Glutamatergic neuron (in vitro differentiated cells): ENCODE measurements at regions not wholly inside any gene's neighbourhood (a gene's known extent, or its start where the extent isn't known, plus 50 kb on each side); places are given as distances from the start of the nearest gene placed in this dataset.

ENCODE experiments used
- DNase-seq: peaks from one replicate; pipeline ENCODE4 v3.0.0; 2022
- H3K27ac Mint-ChIP-seq: one replicate; pipeline ENCODE4 v1.8.0; 2020; ENCODE audit warnings: mild to moderate bottlenecking, mixed read lengths, inconsistent platforms; ENCODE audit not compliant: unreplicated experiment
- H3K27me3 Mint-ChIP-seq: one replicate; pipeline ENCODE4 v1.8.0; 2020; ENCODE audit warnings: mild to moderate bottlenecking, moderate library complexity, mixed read lengths, inconsistent platforms; ENCODE audit not compliant: unreplicated experiment
- H3K36me3 Mint-ChIP-seq: one replicate; pipeline ENCODE4 v1.8.0; 2020; ENCODE audit warnings: mild to moderate bottlenecking, mixed read lengths, inconsistent platforms; ENCODE audit not compliant: unreplicated experiment
- H3K4me1 Mint-ChIP-seq: one replicate; pipeline ENCODE4 v1.8.0; 2020; ENCODE audit warnings: mild to moderate bottlenecking, low read depth, mixed read lengths, inconsistent platforms; ENCODE audit not compliant: unreplicated experiment
- H3K4me3 Mint-ChIP-seq: one replicate; pipeline ENCODE4 v1.8.0; 2020; ENCODE audit warnings: mild to moderate bottlenecking, mixed read lengths, inconsistent platforms; ENCODE audit not compliant: unreplicated experiment
- H3K9me3 Mint-ChIP-seq: one replicate; pipeline ENCODE4 v1.8.0; 2020; ENCODE audit warnings: mild to moderate bottlenecking, moderate library complexity, mixed read lengths, inconsistent platforms; ENCODE audit not compliant: unreplicated experiment
- CTCF ChIP-seq: fragments of 200-600 bp; sonication (generic); IDR thresholded peaks from one replicate; pipeline ENCODE4 v1.5.0; 2021; ENCODE audit not compliant: partially characterized antibody, unreplicated experiment

- no peak for TF ChIP-seq CTCF
- Mint-ChIP-seq H3K27me3 (no peaks in the 10 kb centered on the region), H3K9me3 (no peaks in the 10 kb centered on the region), H3K27ac (no peak overlapping the region), H3K36me3 (no peaks in the 10 kb centered on the region), H3K4me1 (no peaks in the 10 kb centered on the region), H3K4me3 (no peak overlapping the region)
- no peak for DNase-seq
Observed at GRCh38 chr4:63921561-63921960, 487.7 kb downstream of the TECRL start.

DNA sequence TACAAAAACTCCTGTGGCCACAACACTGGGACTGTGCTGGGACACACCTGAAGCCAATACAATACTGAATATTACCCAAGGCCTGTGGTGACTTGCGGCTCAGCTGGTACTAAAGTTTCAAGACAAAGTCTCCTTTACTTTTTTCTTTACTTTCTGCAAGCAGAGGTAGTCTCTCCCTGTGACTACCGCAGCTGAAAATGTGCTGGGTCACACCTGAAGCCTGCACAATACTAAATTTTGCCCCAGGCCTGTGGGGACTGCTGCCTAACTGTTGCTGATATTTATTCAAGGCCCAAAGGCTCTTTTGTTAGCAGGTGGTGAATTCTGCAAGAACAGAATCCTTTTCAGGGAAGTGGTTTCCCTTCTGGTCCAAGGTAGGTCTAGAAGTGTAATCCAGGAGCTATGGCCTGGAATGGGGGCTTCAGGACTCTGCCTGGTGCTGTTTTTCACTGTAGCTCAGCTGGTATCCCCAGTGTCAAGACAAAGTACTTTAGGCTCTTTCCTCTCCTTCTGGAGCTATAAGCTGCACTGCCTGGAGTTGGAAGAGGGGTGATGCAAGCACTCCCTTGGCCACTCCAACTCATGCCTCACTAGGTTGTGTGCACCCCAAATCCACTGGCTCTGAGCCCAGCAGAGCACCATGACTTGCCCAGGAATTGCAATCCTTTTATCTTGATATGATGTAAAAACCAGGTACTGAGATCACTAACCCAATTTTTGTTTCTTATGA is 489.4 kb downstream of the TECRL start:
- Mint-ChIP-seq H3K27ac (no peak overlapping the region), H3K4me3 (no peak overlapping the region), H3K4me1 (no peaks in the 10 kb centered on the region), H3K9me3 (no peaks in the 10 kb centered on the region), H3K36me3 (no peaks in the 10 kb centered on the region), H3K27me3 (no peaks in the 10 kb centered on the region)
- no peak for TF ChIP-seq CTCF
- no peak for DNase-seq

DNA sequence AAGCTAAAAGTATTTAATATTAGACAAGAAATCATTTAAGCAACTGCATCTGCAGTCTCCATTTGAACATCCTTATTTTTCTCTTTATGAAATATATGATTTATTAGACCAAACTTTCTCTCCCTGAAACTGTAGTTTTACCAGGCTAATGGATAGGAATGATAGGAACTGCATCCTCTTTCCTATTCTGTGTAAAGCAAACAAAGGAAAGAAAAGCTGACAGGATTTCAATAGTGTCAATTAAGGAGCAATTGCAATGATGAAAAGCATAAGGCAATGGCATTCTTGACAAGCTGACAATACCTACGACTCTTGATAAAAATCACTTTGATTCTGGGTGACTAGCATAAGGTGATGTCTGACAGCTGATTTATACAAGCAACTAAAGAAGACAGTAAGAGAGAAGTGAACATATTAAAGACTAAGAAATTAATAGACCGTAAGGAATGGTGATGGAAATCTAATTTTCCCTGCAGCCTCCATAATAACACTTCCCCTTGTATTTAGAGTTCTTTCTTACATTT is 502.5 kb downstream of the TECRL start:
- H3K36me3 Mint-ChIP-seq: no peaks in the 10 kb centered on the region
- H3K27me3 Mint-ChIP-seq: no peaks in the 10 kb centered on the region
- no peak for DNase-seq
- H3K4me3 Mint-ChIP-seq: no peak overlapping the region
- no peaks in the 10 kb centered on the region for H3K4me1 Mint-ChIP-seq
- no peak for TF ChIP-seq CTCF
- H3K9me3 Mint-ChIP-seq: no peaks in the 10 kb centered on the region
- no peak overlapping the region for H3K27ac Mint-ChIP-seq

DNA sequence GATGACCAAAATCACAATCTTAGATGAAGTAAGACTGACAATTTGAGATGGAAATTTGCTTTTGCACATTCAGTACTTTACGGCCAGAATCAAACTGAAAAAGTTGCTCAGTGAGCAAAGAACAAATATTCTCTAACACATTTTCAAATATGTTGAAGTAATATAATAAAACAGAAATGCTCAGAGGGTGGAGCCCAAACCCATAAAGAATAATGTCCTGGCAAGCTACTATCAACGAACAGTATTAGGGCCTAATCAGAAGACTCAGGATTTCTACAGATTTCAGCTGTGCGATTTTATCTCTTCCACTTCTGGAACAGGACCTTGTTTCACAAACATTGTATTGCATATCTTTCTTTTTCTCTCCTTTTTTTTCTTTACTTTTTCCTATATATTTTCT is 505.0 kb downstream of the TECRL start:
- TF ChIP-seq CTCF: no peak
- no peaks in the 10 kb centered on the region for H3K36me3 Mint-ChIP-seq
- no peak overlapping the region for H3K27ac Mint-ChIP-seq
- H3K4me1 Mint-ChIP-seq: peaks cover 2% of the 10 kb centered on the region
- H3K9me3 Mint-ChIP-seq: no peaks in the 10 kb centered on the region
- DNase-seq: no peak
- no peak overlapping the region for H3K4me3 Mint-ChIP-seq
- H3K27me3 Mint-ChIP-seq: no peaks in the 10 kb centered on the region

DNA sequence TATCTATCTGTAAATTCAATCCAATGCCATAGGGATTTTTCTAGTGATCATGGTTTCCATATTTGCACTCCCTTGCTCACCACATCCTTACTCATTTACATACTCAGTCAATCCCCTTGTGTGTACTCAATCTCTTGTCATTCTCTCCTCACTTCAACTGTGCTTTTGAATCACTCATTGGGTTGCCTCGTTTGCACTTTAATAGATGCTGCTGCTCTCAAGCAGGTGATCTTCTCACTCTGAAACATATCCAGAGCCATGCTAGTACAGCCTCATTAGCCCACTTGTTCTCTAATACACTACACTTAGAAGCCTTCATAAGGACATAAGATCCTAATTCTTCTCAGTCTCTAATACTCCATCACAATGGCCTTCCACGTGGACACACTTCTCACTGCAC is 507.9 kb downstream of the TECRL start:
- no peaks in the 10 kb centered on the region for H3K27me3 Mint-ChIP-seq
- H3K4me1 Mint-ChIP-seq: peaks cover 2% of the 10 kb centered on the region
- no peak for DNase-seq
- H3K4me3 Mint-ChIP-seq: no peak overlapping the region
- H3K36me3 Mint-ChIP-seq: no peaks in the 10 kb centered on the region
- no peak for TF ChIP-seq CTCF
- no peak overlapping the region for H3K27ac Mint-ChIP-seq
- no peaks in the 10 kb centered on the region for H3K9me3 Mint-ChIP-seq
